Kidney (tissue), 13 donors: ENCODE measurements at regions not wholly inside any gene's neighbourhood (a gene's known extent, or its start where the extent isn't known, plus 50 kb on each side); places are given as distances from the start of the nearest gene placed in this dataset.
A peak's percentile ranks its signal among the peaks of the same experiment; 100 is the strongest.
"Not testable (repeated sequence)": the region's sequence is repeated elsewhere in the genome, so short reads cannot be mapped to it uniquely, and the experiment has no call there.

Experiments
- DNase-seq, 5 donors: peaks; one replicate each; pipeline ENCODE4 v3.0.0-alpha.2; 2013 to 2020
- FAIRE-seq: peaks from 2 replicates; lab custom pipeline; 2012; peaks lifted over from hg19 to GRCh38; lab: Jason Lieb, UNC
- H3K27ac ChIP-seq, 2 donors: one replicate each; pipeline ENCODE4 v1.7.0; 2013; ENCODE audit warnings: low read depth in 2 of 2, low read length in 2 of 2, inconsistent platforms in 1 of 2
- H3K27me3 ChIP-seq: one replicate; pipeline ENCODE4 v1.7.1; 2013; ENCODE audit warnings: low read length, inconsistent platforms; ENCODE audit not compliant: control insufficient read depth, insufficient read depth
- H3K36me3 ChIP-seq, 3 donors: one replicate each; pipeline versions ENCODE4 v1.7.0 to v1.7.1; 2013; ENCODE audit warnings: low read length in 3 of 3, control low read depth in 1 of 3, inconsistent platforms in 1 of 3; ENCODE audit not compliant: insufficient read depth in 3 of 3, control insufficient read depth in 2 of 3
- H3K4me1 ChIP-seq, 3 donors: one replicate each; pipeline versions ENCODE4 v1.7.0 to v1.7.1; 2013; ENCODE audit warnings: low read length in 3 of 3, inconsistent platforms in 1 of 3, low read depth in 1 of 3; ENCODE audit not compliant: control insufficient read depth in 2 of 3, insufficient read depth in 2 of 3
- H3K4me3 ChIP-seq, 3 donors: one replicate each; pipeline versions ENCODE4 v1.7.0 to v1.8.1; 2013; ENCODE audit warnings: low read length in 3 of 3, control low read depth in 1 of 3, inconsistent platforms in 1 of 3
- H3K9ac ChIP-seq, 3 donors: one replicate each; pipeline versions ENCODE4 v1.7.0 to v1.7.1; 2013; ENCODE audit warnings: low read length in 3 of 3, control low read depth in 1 of 3, inconsistent platforms in 1 of 3
- H3K9me3 ChIP-seq, 3 donors: one replicate each; pipeline versions ENCODE4 v1.7.0 to v1.7.1; 2013; ENCODE audit warnings: low read length in 3 of 3, control low read depth in 1 of 3, inconsistent platforms in 1 of 3; ENCODE audit not compliant: control insufficient read depth in 2 of 3, insufficient read depth in 1 of 3
- CTCF ChIP-seq: IDR thresholded peaks from 3 replicates; pipeline ENCODE4 v1.5.1; 2012; ENCODE audit warnings: mild to moderate bottlenecking, moderate library complexity, borderline replicate concordance; ENCODE audit not compliant: insufficient read depth; ENCODE audit errors: extremely low read depth
- intact Hi-C: fragments of 100-400 bp; cut with DNase I; formaldehyde crosslinking; loops from one replicate; pipeline ENCODE4 v1.11.1; 2022
- donor health status: control.
- donor health status: control.
- donor health status: control.
- donor health status: control.
- donor health status: control.
- donor health status: DM: yes; HTN: yes; CAD: no.
- donor health status: Normal renal cell carcinoma (clear cell type).

DNA sequence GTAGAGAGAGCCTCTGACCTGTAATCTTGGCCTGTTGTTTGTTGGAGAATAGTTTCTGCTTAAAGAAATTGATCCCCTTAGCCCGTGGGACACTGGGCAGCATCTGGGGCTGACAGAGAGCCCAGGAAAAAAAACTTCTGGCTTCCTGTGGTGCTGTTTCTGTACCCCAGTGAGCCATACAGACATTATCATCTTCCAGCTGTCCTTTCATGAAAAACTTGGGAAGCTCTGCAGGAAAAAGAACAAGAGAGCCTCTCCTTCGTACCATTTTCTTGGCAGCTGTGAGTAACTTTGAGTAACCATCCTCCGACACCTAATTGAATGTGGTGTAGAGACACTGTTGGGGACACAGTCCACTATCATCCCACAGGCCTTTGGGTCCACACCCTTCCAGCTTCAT is 333.0 kb downstream of the SHQ1 start:
- H3K36me3 ChIP-seq, result no peaks in the 10 kb centered on the region
- FAIRE-seq (no peak), DNase-seq (no peak)
- no peaks in the 10 kb centered on the region for H3K9me3 ChIP-seq
- no peak overlapping the region for H3K27ac ChIP-seq
- H3K9ac ChIP-seq, result no peak overlapping the region
- intact Hi-C loops, result no loop called here
- H3K4me3 ChIP-seq, result no peak overlapping the region
- peaks cover 0 to 3% (median 0%) of the 10 kb centered on the region in 3 donors for H3K4me1 ChIP-seq
- no peak for TF ChIP-seq CTCF
- no peaks in the 10 kb centered on the region for H3K27me3 ChIP-seq

GRCh38 chr3:72510247-72510646 is 338.0 kb downstream of the SHQ1 start:
- DNase-seq (peak in 2 of 5 donors; percentile 46 to 66), FAIRE-seq (no peak)
- intact Hi-C loops, result no loop called here
- Histone ChIP-seq H3K27me3 (no peaks in the 10 kb centered on the region), H3K36me3 (no peaks in the 10 kb centered on the region), H3K27ac (no peak overlapping the region), H3K9ac (no peak overlapping the region), H3K9me3 (no peaks in the 10 kb centered on the region), H3K4me3 (no peak overlapping the region), H3K4me1 (peaks cover 0 to 3% (median 0%) of the 10 kb centered on the region in 3 donors)
- TF ChIP-seq CTCF, result no peak

DNA sequence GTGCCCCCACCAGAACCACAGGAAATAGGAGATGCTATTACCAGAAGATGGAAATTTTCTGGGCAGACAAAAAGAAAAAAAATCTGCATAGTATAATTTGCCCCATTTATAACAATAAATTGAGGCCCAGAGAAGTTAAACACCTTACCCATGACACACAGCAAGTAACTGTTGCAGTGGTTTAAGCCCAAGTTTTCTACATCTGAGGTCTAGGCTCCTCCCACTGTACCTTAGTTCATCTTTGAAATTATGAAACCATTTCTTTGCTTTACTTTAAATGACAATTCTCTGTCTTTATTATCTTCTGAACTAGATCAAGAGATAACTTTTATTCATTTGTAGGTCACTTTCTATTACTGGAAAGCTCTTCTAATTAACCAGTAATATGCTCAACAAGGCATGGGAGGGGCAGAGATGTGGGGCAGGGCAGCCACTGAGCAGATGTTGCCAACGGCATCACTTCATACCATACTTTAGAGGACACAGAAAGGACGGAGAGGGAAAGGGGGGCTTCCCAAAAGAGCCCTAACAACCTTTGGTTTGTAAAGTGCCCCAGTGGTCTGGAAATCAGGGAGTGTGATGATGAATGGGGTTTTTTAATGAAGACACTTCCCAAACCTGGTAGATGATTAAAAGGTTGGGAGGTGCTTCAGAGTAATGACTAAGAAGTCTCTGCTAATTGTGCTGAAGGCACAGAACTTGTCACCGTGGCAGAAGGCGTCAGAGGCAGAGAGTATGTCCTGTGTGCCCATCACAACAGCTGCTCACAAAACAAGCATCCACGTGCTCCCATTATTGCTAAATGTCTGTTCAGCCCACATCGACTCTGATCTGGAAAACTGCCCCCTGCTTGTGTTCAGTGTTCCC is 342.5 kb downstream of the SHQ1 start:
- no peak overlapping the region for H3K9ac ChIP-seq
- H3K36me3 ChIP-seq, result no peaks in the 10 kb centered on the region
- H3K4me3 ChIP-seq, result no peak overlapping the region
- no peaks in the 10 kb centered on the region for H3K27me3 ChIP-seq
- FAIRE-seq (no peak), DNase-seq (no peak)
- intact Hi-C loops, result no loop called here
- no peak for TF ChIP-seq CTCF
- no peaks in the 10 kb centered on the region for H3K9me3 ChIP-seq
- peaks cover 0 to 3% (median 0%) of the 10 kb centered on the region in 3 donors for H3K4me1 ChIP-seq
- H3K27ac ChIP-seq, result no peak overlapping the region

DNA sequence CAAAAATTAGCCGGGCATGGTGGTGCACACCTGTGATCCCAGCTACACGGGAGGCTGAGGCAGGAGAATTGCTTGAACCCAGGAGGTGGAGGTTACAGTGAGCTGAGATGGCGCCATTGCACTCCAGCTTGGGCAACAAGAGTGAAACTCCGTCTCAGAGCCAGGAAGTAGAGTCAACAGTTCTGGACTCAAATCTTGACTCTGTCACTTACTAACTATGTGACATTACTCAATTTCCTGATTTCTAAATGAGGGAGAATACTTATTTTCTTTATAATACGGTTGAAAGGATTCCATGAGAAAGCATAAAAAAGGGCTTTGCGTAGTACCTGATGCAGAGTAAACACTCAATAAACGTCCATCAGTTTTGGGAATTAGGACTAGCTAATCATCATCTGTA is 350.7 kb downstream of the SHQ1 start:
- not testable (repeated sequence) for DNase-seq

More for the DNA sequence above, 350.7 kb downstream of the SHQ1 start:
- H3K9me3 ChIP-seq, H3K27me3 ChIP-seq, H3K36me3 ChIP-seq, intact Hi-C loops, H3K4me1 ChIP-seq, FAIRE-seq, H3K27ac ChIP-seq, H3K4me3 ChIP-seq, H3K9ac ChIP-seq: not testable (repeated sequence)
